PC-9 (cell line): ENCODE measurements at regions not wholly inside any gene's neighbourhood (a gene's known extent, or its start where the extent isn't known, plus 50 kb on each side); places are given as distances from the start of the nearest gene placed in this dataset.

ENCODE experiments used
- BruUV-seq: library from RNA; stranded (reverse); fragments of 400-500 nt; replicated peaks from 2 replicates; lab custom pipeline; 2021; lab: Mats Ljungman, UMichigan
- CTCF ChIA-PET: fragments of 300-600 bp; sonication (Branson Sonifier 250); formaldehyde crosslinking; loops from one replicate; lab custom pipeline; 2022; ENCODE audit warnings: antibody characterized with exemption; lab: Charles Lee
- POLR2A ChIA-PET: fragments of 300-600 bp; sonication (Branson Sonifier 250); formaldehyde crosslinking; loops from one replicate; lab custom pipeline; 2022; ENCODE audit warnings: antibody characterized with exemption; ENCODE audit not compliant: unreplicated experiment; lab: Charles Lee
- DNase-seq, 2 experiments: peaks; one replicate each; pipeline versions ENCODE4 v3.0.0 to v3.0.0-alpha.2; 2015 to 2022; ENCODE audit warnings: mixed read lengths in 1 of 2
- H2AFZ ChIP-seq: fragments of 200-600 bp; sonication (generic); 2 replicates; pipeline ENCODE4 v1.8.1; 2017; ENCODE audit warnings: antibody characterized with exemption
- H3F3A ChIP-seq: fragments of 200-600 bp; sonication (generic); 2 replicates; pipeline ENCODE4 v1.8.1; 2017; ENCODE audit warnings: antibody characterized with exemption, mild to moderate bottlenecking, low read depth; ENCODE audit not compliant: insufficient read depth
- H3K27ac ChIP-seq: fragments of 200-600 bp; sonication (generic); 2 replicates; pipeline ENCODE4 v1.6.1; 2016; ENCODE audit warnings: mixed run types
- H3K27me3 ChIP-seq: fragments of 200-600 bp; sonication (generic); 2 replicates; pipeline ENCODE4 v1.6.1; 2016; ENCODE audit warnings: low read depth, mixed run types; ENCODE audit not compliant: insufficient read depth
- H3K36me3 ChIP-seq: fragments of 200-600 bp; sonication (generic); 2 replicates; pipeline ENCODE4 v1.6.1; 2016; ENCODE audit warnings: low read depth, mixed run types
- H3K4me1 ChIP-seq: fragments of 200-600 bp; sonication (generic); replicated peaks from 2 replicates; pipeline ENCODE4 v1.6.1; 2016; ENCODE audit warnings: mixed run types; ENCODE audit not compliant: insufficient read depth
- H3K4me2 ChIP-seq: fragments of 200-600 bp; sonication (generic); 2 replicates; pipeline ENCODE4 v1.6.1; 2017; ENCODE audit warnings: mixed run types
- H3K4me3 ChIP-seq: fragments of 200-600 bp; sonication (generic); 2 replicates; pipeline ENCODE4 v1.6.1; 2016; ENCODE audit warnings: mixed run types
- H3K79me2 ChIP-seq: fragments of 200-600 bp; sonication (generic); 2 replicates; pipeline ENCODE4 v1.6.1; 2017; ENCODE audit warnings: low read depth, mixed run types
- H3K9me2 ChIP-seq: fragments of 200-600 bp; sonication (generic); 2 replicates; pipeline ENCODE4 v1.8.1; 2017; ENCODE audit warnings: mild to moderate bottlenecking; ENCODE audit not compliant: insufficient read depth
- H3K9me3 ChIP-seq: fragments of 200-600 bp; sonication (generic); 2 replicates; pipeline ENCODE4 v1.8.1; 2016; ENCODE audit warnings: low read depth; ENCODE audit not compliant: insufficient read depth
- H4K20me1 ChIP-seq: fragments of 200-600 bp; sonication (generic); 2 replicates; pipeline ENCODE4 v1.8.1; 2017; ENCODE audit not compliant: insufficient read depth
- EZH2 ChIP-seq: fragments of 200-600 bp; sonication (generic); IDR thresholded peaks from 2 replicates; pipeline ENCODE4 v1.8.0; 2017; ENCODE audit warnings: antibody characterized with exemption, low read depth
- intact Hi-C: fragments of 100-400 bp; cut with micrococcal nuclease; formaldehyde crosslinking; loops from one replicate; pipeline ENCODE4 v1.10.0; 2022; ENCODE audit not compliant: unreplicated experiment
- TF ChIP-seq, protein P1 (sequence below): fragments of 200-600 bp; sonication (generic); conservative IDR thresholded peaks from 2 replicates; pipeline ENCODE4 v1.6.1; 2017; ENCODE audit warnings: mixed run types, antibody characterized with exemption, mild to moderate bottlenecking, moderate library complexity

GRCh38 chr4:43132010-43132582 lies 239.6 kb downstream of the GRXCR1 start:
- no TSS peak for BruUV-seq
- peak overlapping the region; percentile 1; the same call in 1 of the 2 replicates for H2AFZ ChIP-seq
- CTCF ChIA-PET = no interaction called here

DNA sequence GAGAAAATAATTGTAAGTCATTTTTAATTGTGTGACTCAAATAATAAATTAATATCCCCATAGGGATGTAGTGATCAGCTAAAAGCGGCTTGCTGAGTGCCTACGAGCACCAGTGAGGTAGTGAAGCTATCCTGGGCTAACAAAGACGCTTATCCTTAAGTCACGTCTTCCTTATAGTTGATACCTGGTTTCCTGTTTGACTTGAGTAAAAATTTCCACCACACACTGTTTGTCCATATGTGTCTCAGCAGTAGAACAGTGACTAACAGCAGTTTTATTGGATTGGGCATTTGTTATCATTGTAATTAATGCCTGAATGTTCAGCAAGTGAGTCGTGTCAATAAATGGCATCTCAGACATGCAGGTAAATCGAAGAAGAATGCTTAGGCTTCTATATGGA lies 241.1 kb downstream of the GRXCR1 start:
- no peak overlapping the region for H3K4me2 ChIP-seq
- H3K4me1 ChIP-seq = no peaks in the 10 kb centered on the region
- ChIA-PET CTCF (no interaction called here), POLR2A (no interaction called here)
- DNase-seq = no peak
- H3K27me3 ChIP-seq = no peaks in the 10 kb centered on the region
- H4K20me1 ChIP-seq = no peaks in the 10 kb centered on the region
- no peak overlapping the region for H3K4me3 ChIP-seq
- H3K9me2 ChIP-seq = no peaks in the 10 kb centered on the region
- TF ChIP-seq EZH2 = no peak
- TF ChIP-seq, protein P1, sequence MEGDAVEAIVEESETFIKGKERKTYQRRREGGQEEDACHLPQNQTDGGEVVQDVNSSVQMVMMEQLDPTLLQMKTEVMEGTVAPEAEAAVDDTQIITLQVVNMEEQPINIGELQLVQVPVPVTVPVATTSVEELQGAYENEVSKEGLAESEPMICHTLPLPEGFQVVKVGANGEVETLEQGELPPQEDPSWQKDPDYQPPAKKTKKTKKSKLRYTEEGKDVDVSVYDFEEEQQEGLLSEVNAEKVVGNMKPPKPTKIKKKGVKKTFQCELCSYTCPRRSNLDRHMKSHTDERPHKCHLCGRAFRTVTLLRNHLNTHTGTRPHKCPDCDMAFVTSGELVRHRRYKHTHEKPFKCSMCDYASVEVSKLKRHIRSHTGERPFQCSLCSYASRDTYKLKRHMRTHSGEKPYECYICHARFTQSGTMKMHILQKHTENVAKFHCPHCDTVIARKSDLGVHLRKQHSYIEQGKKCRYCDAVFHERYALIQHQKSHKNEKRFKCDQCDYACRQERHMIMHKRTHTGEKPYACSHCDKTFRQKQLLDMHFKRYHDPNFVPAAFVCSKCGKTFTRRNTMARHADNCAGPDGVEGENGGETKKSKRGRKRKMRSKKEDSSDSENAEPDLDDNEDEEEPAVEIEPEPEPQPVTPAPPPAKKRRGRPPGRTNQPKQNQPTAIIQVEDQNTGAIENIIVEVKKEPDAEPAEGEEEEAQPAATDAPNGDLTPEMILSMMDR = no peak
- H3F3A ChIP-seq = no peaks in the 10 kb centered on the region
- BruUV-seq = no TSS peak
- H3K9me3 ChIP-seq = no peaks in the 10 kb centered on the region
- H3K27ac ChIP-seq = no peak overlapping the region
- H3K79me2 ChIP-seq = no peaks in the 10 kb centered on the region
- no peaks in the 10 kb centered on the region for H3K36me3 ChIP-seq
- intact Hi-C loops = loop anchor here (5.0 kb wide), 2 partner anchors 339 to 1494 kb away; no protein-coding TSS in a partner anchor
- no peak overlapping the region for H2AFZ ChIP-seq

More at GRCh38 chr4:43132010-43132582, 239.6 kb downstream of the GRXCR1 start:
- H4K20me1 ChIP-seq = no peaks in the 10 kb centered on the region
- DNase-seq = peak; percentile 20 to 36
- H3K36me3 ChIP-seq = no peaks in the 10 kb centered on the region
- H3F3A ChIP-seq = no peaks in the 10 kb centered on the region
- H3K79me2 ChIP-seq = no peaks in the 10 kb centered on the region
- H3K9me3 ChIP-seq = no peaks in the 10 kb centered on the region
- no peaks in the 10 kb centered on the region for H3K27me3 ChIP-seq
- H3K4me2 ChIP-seq = peak overlapping the region; percentile 53
- intact Hi-C loops = loop anchor here (5.0 kb wide), 2 partner anchors 340 to 1495 kb away; no protein-coding TSS in a partner anchor
- no peaks in the 10 kb centered on the region for H3K4me1 ChIP-seq
- no peak overlapping the region; the same call in 1 of the 2 replicates for H3K4me3 ChIP-seq
- TF ChIP-seq EZH2 = no peak
- TF ChIP-seq, protein P1 = peak; percentile 87
- H3K9me2 ChIP-seq = no peaks in the 10 kb centered on the region
- H3K27ac ChIP-seq = no peak overlapping the region
- POLR2A ChIA-PET = no interaction called here

- Histone ChIP-seq H3K79me2 (no peaks in the 10 kb centered on the region), H3K9me2 (no peaks in the 10 kb centered on the region), H3K4me1 (no peaks in the 10 kb centered on the region), H2AFZ (no peak overlapping the region), H3K36me3 (no peaks in the 10 kb centered on the region), H3K4me3 (no peak overlapping the region), H3K27me3 (no peaks in the 10 kb centered on the region), H3K9me3 (no peaks in the 10 kb centered on the region), H3K4me2 (no peak overlapping the region), H4K20me1 (no peaks in the 10 kb centered on the region), H3K27ac (no peak overlapping the region), H3F3A (no peaks in the 10 kb centered on the region)
- intact Hi-C loops = no loop called here
- BruUV-seq = no TSS peak
- TF ChIP-seq, protein P1 = no peak
- TF ChIP-seq EZH2 = no peak
- DNase-seq = no peak
- ChIA-PET POLR2A (no interaction called here), CTCF (no interaction called here)
Observed at GRCh38 chr4:43136752-43137151, 244.2 kb downstream of the GRXCR1 start.
